ENCODE measurements at regions not wholly inside any gene's neighbourhood (a gene's known extent, or its start where the extent isn't known, plus 50 kb on each side); places are given as distances from the start of the nearest gene placed in this dataset.

DNA sequence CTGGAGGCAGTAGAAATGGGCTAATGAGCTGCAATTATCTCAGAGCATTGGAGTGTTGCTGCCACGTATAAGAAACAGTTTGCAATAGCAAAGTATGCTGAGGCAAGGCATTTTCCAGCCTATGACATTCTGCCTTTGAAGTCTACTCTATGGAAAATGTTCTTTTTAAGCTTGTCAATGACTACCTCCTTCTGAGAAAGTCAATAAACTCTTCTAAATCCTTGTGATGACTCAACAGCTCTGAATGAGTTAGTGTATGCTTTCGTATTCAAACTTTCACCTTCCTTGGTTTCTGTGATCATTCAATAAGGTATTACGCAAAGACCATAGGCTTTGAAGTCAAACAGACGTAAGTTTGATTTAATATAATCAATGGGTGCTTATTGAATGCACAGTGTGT, 111.2 kb downstream of the CAPZA3 start:
- DNase-seq (ENCODE audit: insufficient read length, low spot score), result no peak
- no peak for TF ChIP-seq CTCF (IDR thresholded peaks at IDR 0.05; ENCODE audit: insufficient read depth, missing control alignments)
- FAIRE-seq, result no peak

DNA sequence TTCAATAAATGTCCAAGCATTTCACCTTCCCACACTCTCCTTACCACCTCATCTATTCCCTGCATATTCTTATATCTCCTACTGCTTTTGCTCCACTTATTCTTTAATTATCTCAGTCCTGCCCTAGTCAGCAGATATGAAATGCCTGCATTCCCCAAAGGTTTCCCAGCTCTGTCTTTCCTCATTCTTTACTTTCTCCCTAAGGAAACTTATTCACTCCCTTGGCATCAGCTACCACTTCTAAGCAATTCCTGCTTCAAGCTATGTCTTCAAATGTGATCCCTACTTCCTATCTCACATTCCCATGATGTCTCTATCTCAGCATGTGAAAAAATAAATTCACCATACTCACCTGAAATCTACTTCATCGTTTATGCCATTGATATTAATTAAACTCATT, 111.8 kb downstream of the CAPZA3 start:
- DNase-seq (ENCODE audit: insufficient read length, low spot score) (no peak), FAIRE-seq (no peak)
- TF ChIP-seq CTCF (IDR thresholded peaks at IDR 0.05; ENCODE audit: insufficient read depth, missing control alignments), result no peak

GRCh38 chr12:18850752-18851151, 112.8 kb downstream of the CAPZA3 start:
- FAIRE-seq (no peak), DNase-seq (ENCODE audit: insufficient read length, low spot score) (no peak)
- TF ChIP-seq CTCF (IDR thresholded peaks at IDR 0.05; ENCODE audit: insufficient read depth, missing control alignments), result no peak

- DNase-seq (ENCODE audit: insufficient read length, low spot score) (no peak), FAIRE-seq (no peak)
- TF ChIP-seq CTCF (IDR thresholded peaks at IDR 0.05; ENCODE audit: insufficient read depth, missing control alignments), result no peak
These were observed 113.4 kb downstream of the CAPZA3 start for GRCh38 chr12:18851271-18851670.

- DNase-seq (ENCODE audit: insufficient read length, low spot score) (no peak), FAIRE-seq (no peak)
- no peak for TF ChIP-seq CTCF (IDR thresholded peaks at IDR 0.05; ENCODE audit: insufficient read depth, missing control alignments)
These were observed 115.8 kb downstream of the CAPZA3 start for GRCh38 chr12:18853570-18854366.

DNA sequence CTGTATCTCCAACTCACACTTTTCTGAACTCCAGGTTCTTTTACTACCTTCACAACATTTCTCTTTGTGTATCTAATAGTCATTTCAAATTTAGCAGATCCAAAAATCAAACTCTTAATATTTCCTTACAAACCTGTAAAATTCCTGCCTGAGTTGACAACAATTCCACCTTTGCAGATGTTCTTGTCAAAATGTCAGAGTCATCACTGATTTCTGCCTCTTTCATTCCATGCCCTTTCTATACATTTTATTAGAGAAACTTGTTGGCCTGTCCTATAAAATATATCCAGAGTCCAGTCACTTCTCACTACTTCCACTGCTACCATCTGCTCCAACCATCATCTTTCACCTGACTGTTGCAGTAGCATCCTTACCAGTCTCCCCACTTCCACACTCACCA, 119.7 kb downstream of the CAPZA3 start:
- no peak for DNase-seq (ENCODE audit: insufficient read length, low spot score)
- no peak for FAIRE-seq
- TF ChIP-seq CTCF (IDR thresholded peaks at IDR 0.05; ENCODE audit: insufficient read depth, missing control alignments), result no peak

GRCh38 chr12:18859400-18859799, 121.5 kb downstream of the CAPZA3 start:
- no peak for FAIRE-seq

More at GRCh38 chr12:18859400-18859799, 121.5 kb downstream of the CAPZA3 start:
- DNase-seq (ENCODE audit: insufficient read length, low spot score), result no peak
- no peak for TF ChIP-seq CTCF (IDR thresholded peaks at IDR 0.05; ENCODE audit: insufficient read depth, missing control alignments)

Data from D721Med (cell line).